Right lobe of liver (tissue), 4 donors: ENCODE measurements at regions not wholly inside any gene's neighbourhood (a gene's known extent, or its start where the extent isn't known, plus 50 kb on each side); places are given as distances from the start of the nearest gene placed in this dataset.

Source experiments
- CTCF ChIP-seq, 4 donors: fragments of 200-600 bp in 3 of 4; fragments of 450-650 bp in 1 of 4; IDR thresholded peaks; one replicate each; pipeline versions ENCODE4 v1.5.1 to v1.8.0; 2016 to 2022; ENCODE audit warnings: antibody characterized with exemption in 4 of 4, mild to moderate bottlenecking in 2 of 4
- POLR2A ChIP-seq: fragments of 450-650 bp; IDR thresholded peaks from one replicate; pipeline ENCODE4 v1.6.1; 2017; ENCODE audit warnings: antibody characterized with exemption, mild to moderate bottlenecking
- donor health status: DM: no; HTN: no; CAD: no.
- donor health status: DM: no; HTN: no; CAD: no.
- donor health status: DM: no; HTN: yes; CAD: no.

DNA sequence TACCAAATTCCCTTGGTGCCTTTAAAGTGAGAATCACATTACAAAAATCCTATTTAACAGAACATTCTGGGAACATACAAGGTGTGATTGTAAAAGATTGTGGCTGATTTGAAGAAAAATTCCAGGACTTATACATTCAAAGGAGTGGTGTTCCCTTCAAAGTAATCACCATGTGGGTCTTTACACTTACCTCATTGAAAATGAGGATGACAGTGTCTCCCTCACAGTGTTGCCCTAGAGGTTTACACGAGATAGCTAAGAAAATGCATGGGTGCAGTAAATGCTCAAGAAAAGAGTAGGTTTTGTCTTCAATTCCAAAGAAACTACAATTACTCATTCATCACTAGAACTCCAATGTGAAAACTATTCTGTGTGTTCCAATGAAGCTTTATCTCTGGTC is 331.5 kb downstream of the SLC4A3 start:
- TF ChIP-seq CTCF (IDR thresholded peaks at IDR 0.05) (no peak), POLR2A (no peak)
